GM12878 (cell line): ENCODE measurements at regions not wholly inside any gene's neighbourhood (a gene's known extent, or its start where the extent isn't known, plus 50 kb on each side); places are given as distances from the start of the nearest gene placed in this dataset.

Experiments used
- BMI1 ChIP-seq: fragments of 450-650 bp; IDR thresholded peaks from 2 replicates; pipeline ENCODE4 v1.6.1; 2016; ENCODE audit warnings: mild to moderate bottlenecking, moderate library complexity, borderline replicate concordance
- CBFB ChIP-seq: IDR thresholded peaks from 2 replicates; pipeline ENCODE4 v1.6.1; 2016; ENCODE audit warnings: antibody characterized with exemption, low read depth
- CREB1 ChIP-seq: IDR thresholded peaks from 2 replicates; pipeline ENCODE4 v1.6.1; 2012; ENCODE audit warnings: low read depth, mild to moderate bottlenecking, inconsistent platforms
- DPF2 ChIP-seq: fragments of 450-650 bp; IDR thresholded peaks from 2 replicates; pipeline ENCODE4 v1.6.1; 2017; ENCODE audit warnings: mild to moderate bottlenecking
- E4F1 ChIP-seq: fragments of 450-650 bp; IDR thresholded peaks from 2 replicates; pipeline ENCODE4 v1.6.1; 2018; ENCODE audit warnings: borderline replicate concordance, mild to moderate bottlenecking; ENCODE audit not compliant: partially characterized antibody
- HDAC6 ChIP-seq: fragments of 200-600 bp; sonication (generic); IDR thresholded peaks from one replicate; pipeline ENCODE4 v1.8.0; 2017; ENCODE audit warnings: antibody characterized with exemption; ENCODE audit not compliant: unreplicated experiment
- KDM1A ChIP-seq: fragments of 200-600 bp; sonication (generic); IDR thresholded peaks from 2 replicates; pipeline ENCODE4 v1.6.1; 2016; ENCODE audit warnings: borderline replicate concordance
- NBN ChIP-seq: fragments of 450-650 bp; IDR thresholded peaks from 2 replicates; pipeline ENCODE4 v1.6.1; 2016
- NFYB ChIP-seq: IDR thresholded peaks from 2 replicates; pipeline ENCODE4 v1.6.1; 2011; ENCODE audit warnings: low read depth, mild to moderate bottlenecking, low read length, improper control_type of control experiment, moderate library complexity; ENCODE audit not compliant: insufficient read depth
- NR2F1 ChIP-seq: fragments of 450-650 bp; conservative IDR thresholded peaks from 2 replicates; pipeline ENCODE4 v1.6.1; 2017; ENCODE audit warnings: mild to moderate bottlenecking
- SMAD5 ChIP-seq: IDR thresholded peaks from 2 replicates; pipeline ENCODE4 v1.6.1; 2016; ENCODE audit warnings: antibody characterized with exemption, low read depth
- SP1 ChIP-seq: IDR thresholded peaks from one replicate; pipeline ENCODE4 v1.6.1; 2011; ENCODE audit warnings: low read depth, low read length
- ZNF622 ChIP-seq: fragments of 450-650 bp; IDR thresholded peaks from 2 replicates; pipeline ENCODE4 v1.6.1; 2017; ENCODE audit warnings: mild to moderate bottlenecking, inconsistent platforms
- TF ChIP-seq, protein P1 (sequence below): fragments of 450-650 bp; IDR thresholded peaks from 2 replicates; pipeline ENCODE4 v1.6.1; 2017; ENCODE audit warnings: mild to moderate bottlenecking, moderate library complexity
- TF ChIP-seq, protein P2 (sequence below): fragments of 450-650 bp; formaldehyde crosslinking; IDR thresholded peaks from 2 replicates; pipeline ENCODE4 v1.4.0; 2022; ENCODE audit warnings: mild to moderate bottlenecking, moderate library complexity
- TF ChIP-seq, protein P3 (sequence below): IDR thresholded peaks from 2 replicates; pipeline ENCODE4 v1.6.1; 2011; ENCODE audit warnings: borderline replicate concordance, low read depth, mild to moderate bottlenecking, moderate library complexity, low read length; ENCODE audit not compliant: insufficient read depth, poor library complexity, severe bottlenecking

DNA sequence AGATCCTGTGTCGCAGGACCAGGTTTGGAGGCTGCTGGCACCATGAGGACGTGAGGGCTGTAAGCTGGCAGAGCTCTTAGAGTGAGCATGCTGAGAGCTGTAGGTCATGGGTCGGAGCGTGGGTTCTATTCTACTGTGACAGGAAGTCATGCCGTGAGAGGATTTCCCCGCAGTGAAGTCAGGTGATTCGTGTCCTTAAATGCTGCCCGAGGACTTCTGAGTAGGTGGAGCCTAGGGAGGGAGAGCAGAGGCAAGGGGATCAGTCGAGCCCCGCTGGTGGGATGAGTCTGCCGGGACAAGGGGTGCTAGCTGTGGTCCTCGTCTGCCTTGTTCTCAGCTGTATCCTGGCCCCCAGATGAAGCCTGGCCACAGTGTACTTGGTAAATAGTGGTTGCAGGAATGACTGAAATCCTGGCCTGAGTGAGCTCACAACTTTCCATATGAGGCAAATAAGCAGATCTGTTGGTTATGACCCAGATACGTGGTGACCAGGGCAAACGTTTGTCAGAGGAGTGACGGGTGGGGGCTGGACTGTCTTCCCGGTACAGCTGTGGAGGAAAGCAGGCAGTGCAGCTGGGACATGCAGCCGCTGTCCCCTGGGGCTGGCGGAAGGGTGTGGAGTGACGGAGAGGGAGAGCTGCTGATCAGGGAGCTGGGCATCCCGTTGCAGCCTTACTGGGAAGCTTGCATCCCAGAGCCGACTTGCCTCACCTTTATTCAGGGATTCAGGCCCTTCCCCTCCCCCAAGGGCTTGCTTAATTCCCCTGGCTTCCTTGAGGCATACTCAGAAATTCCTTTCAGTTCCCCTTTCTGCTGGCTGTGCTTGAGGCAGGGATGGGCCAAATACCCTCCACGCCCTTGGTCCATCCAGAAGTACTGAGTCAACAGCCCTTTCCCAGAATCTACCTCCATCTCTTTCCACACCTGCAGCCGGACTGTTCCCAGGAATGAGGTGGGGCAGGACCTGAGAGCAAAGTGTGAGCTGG is 250.9 kb upstream of the RREB1 start (continued):
- TF ChIP-seq, protein P1, sequence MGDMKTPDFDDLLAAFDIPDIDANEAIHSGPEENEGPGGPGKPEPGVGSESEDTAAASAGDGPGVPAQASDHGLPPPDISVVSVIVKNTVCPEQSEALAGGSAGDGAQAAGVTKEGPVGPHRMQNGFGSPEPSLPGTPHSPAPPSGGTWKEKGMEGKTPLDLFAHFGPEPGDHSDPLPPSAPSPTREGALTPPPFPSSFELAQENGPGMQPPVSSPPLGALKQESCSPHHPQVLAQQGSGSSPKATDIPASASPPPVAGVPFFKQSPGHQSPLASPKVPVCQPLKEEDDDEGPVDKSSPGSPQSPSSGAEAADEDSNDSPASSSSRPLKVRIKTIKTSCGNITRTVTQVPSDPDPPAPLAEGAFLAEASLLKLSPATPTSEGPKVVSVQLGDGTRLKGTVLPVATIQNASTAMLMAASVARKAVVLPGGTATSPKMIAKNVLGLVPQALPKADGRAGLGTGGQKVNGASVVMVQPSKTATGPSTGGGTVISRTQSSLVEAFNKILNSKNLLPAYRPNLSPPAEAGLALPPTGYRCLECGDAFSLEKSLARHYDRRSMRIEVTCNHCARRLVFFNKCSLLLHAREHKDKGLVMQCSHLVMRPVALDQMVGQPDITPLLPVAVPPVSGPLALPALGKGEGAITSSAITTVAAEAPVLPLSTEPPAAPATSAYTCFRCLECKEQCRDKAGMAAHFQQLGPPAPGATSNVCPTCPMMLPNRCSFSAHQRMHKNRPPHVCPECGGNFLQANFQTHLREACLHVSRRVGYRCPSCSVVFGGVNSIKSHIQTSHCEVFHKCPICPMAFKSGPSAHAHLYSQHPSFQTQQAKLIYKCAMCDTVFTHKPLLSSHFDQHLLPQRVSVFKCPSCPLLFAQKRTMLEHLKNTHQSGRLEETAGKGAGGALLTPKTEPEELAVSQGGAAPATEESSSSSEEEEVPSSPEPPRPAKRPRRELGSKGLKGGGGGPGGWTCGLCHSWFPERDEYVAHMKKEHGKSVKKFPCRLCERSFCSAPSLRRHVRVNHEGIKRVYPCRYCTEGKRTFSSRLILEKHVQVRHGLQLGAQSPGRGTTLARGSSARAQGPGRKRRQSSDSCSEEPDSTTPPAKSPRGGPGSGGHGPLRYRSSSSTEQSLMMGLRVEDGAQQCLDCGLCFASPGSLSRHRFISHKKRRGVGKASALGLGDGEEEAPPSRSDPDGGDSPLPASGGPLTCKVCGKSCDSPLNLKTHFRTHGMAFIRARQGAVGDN: peak; percentile 94
- TF ChIP-seq KDM1A (no peak), DPF2 (peak; percentile 66), CBFB (no peak; the same call in 1 of the 2 replicates), SMAD5 (no peak), E4F1 (no peak), NFYB (no peak), BMI1 (no peak), SP1 (peak; percentile 80), HDAC6 (no peak), CREB1 (no peak), NR2F1 (peak; percentile 90), NBN (peak; percentile 16; the same call in 1 of the 2 replicates), ZNF622 (no peak)
- TF ChIP-seq, protein P2, sequence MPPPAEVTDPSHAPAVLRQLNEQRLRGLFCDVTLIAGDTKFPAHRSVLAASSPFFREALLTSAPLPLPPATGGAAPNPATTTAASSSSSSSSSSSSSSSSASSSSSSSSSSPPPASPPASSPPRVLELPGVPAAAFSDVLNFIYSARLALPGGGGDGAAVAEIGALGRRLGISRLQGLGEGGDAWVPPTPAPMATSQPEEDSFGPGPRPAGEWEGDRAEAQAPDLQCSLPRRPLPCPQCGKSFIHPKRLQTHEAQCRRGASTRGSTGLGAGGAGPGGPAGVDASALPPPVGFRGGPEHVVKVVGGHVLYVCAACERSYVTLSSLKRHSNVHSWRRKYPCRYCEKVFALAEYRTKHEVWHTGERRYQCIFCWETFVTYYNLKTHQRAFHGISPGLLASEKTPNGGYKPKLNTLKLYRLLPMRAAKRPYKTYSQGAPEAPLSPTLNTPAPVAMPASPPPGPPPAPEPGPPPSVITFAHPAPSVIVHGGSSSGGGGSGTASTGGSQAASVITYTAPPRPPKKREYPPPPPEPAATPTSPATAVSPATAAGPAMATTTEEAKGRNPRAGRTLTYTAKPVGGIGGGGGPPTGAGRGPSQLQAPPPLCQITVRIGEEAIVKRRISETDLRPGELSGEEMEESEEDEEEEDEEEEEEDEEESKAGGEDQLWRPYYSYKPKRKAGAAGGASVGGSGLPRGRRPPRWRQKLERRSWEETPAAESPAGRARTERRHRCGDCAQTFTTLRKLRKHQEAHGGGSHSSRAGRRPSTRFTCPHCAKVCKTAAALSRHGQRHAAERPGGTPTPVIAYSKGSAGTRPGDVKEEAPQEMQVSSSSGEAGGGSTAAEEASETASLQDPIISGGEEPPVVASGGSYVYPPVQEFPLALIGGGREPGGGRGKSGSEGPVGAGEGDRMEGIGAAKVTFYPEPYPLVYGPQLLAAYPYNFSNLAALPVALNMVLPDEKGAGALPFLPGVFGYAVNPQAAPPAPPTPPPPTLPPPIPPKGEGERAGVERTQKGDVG (CRISPR knock-in tag): no peak
- TF ChIP-seq, protein P3, sequence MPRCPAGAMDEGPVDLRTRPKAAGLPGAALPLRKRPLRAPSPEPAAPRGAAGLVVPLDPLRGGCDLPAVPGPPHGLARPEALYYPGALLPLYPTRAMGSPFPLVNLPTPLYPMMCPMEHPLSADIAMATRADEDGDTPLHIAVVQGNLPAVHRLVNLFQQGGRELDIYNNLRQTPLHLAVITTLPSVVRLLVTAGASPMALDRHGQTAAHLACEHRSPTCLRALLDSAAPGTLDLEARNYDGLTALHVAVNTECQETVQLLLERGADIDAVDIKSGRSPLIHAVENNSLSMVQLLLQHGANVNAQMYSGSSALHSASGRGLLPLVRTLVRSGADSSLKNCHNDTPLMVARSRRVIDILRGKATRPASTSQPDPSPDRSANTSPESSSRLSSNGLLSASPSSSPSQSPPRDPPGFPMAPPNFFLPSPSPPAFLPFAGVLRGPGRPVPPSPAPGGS: no peak
